IMR-90 (cell line): ENCODE measurements at regions not wholly inside any gene's neighbourhood (a gene's known extent, or its start where the extent isn't known, plus 50 kb on each side); places are given as distances from the start of the nearest gene placed in this dataset.

ENCODE experiments used
- ATAC-seq: fragments of 200-7000 bp; cut with Tn5 transposase; 2 replicates; pipeline ENCODE4 v1.9.1; 2020; ENCODE audit warnings: low read depth, mild to moderate bottlenecking, moderate library complexity
- BruUV-seq: library from RNA; stranded (reverse); fragments of 400-500 nt; replicated peaks from 2 replicates; lab custom pipeline; 2021; lab: Mats Ljungman, UMichigan
- CTCF ChIA-PET: fragments of 300-600 bp; formaldehyde crosslinking; extraction: SDS; loops from one replicate; lab custom pipeline; 2021; ENCODE audit warnings: antibody characterized with exemption; lab: Yijun Ruan, JAX
- POLR2A ChIA-PET: fragments of 300-600 bp; sonication (Branson Sonifier 250); formaldehyde crosslinking; loops from one replicate; lab custom pipeline; 2022; ENCODE audit warnings: antibody characterized with exemption; ENCODE audit not compliant: unreplicated experiment; lab: Charles Lee
- DNase-seq: peaks from one replicate; pipeline ENCODE4 v3.0.0; 2013
- H2AFZ ChIP-seq: replicated peaks from 2 replicates; pipeline ENCODE3; 2013; ENCODE audit warnings: low read length, mild to moderate bottlenecking; ENCODE audit not compliant: poor library complexity
- H2AK5ac ChIP-seq: 2 replicates; pipeline ENCODE4 v1.6.1; 2013; ENCODE audit warnings: low read depth, low read length, inconsistent platforms
- H2AK9ac ChIP-seq: replicated peaks from 2 replicates; pipeline ENCODE3; 2013; ENCODE audit warnings: mild to moderate bottlenecking, low read depth, low read length, moderate library complexity; ENCODE audit not compliant: poor library complexity
- H2BK120ac ChIP-seq: 2 replicates; pipeline ENCODE4 v1.6.1; 2013; ENCODE audit warnings: low read depth, low read length, inconsistent platforms
- H2BK15ac ChIP-seq: 3 replicates; pipeline ENCODE4 v1.6.1; 2013; ENCODE audit warnings: low read depth, low read length, inconsistent platforms
- H2BK20ac ChIP-seq: 2 replicates; pipeline ENCODE4 v1.6.1; 2013; ENCODE audit warnings: low read depth, mild to moderate bottlenecking, inconsistent platforms, low read length, moderate library complexity
- H2BK5ac ChIP-seq: 2 replicates; pipeline ENCODE4 v1.6.1; 2013; ENCODE audit warnings: mild to moderate bottlenecking, low read depth, low read length, inconsistent platforms; ENCODE audit not compliant: poor library complexity, severe bottlenecking
- H3K14ac ChIP-seq: replicated peaks from 2 replicates; pipeline ENCODE4 v1.6.1; 2013; ENCODE audit warnings: low read depth, low read length, inconsistent platforms
- H3K18ac ChIP-seq: 2 replicates; pipeline ENCODE4 v1.6.1; 2013; ENCODE audit warnings: low read depth, low read length, control low read depth
- H3K23ac ChIP-seq: 2 replicates; pipeline ENCODE4 v1.6.1; 2013; ENCODE audit warnings: low read depth, low read length, inconsistent platforms
- H3K27ac ChIP-seq: 2 replicates; pipeline ENCODE4 v1.5.1; 2013; ENCODE audit warnings: mild to moderate bottlenecking, control low read depth, low read length; ENCODE audit not compliant: insufficient read depth
- H3K27me3 ChIP-seq: 2 replicates; pipeline ENCODE4 v1.6.1; 2013; ENCODE audit warnings: low read length; ENCODE audit not compliant: control insufficient read depth, insufficient read depth
- H3K36me3 ChIP-seq: 2 replicates; pipeline ENCODE4 v1.6.1; 2013; ENCODE audit warnings: low read length, mixed read lengths; ENCODE audit not compliant: control insufficient read depth, insufficient read depth
- H3K4ac ChIP-seq: 2 replicates; pipeline ENCODE4 v1.6.1; 2013; ENCODE audit warnings: low read depth, low read length, inconsistent platforms
- H3K4me1 ChIP-seq: 2 replicates; pipeline ENCODE4 v1.6.1; 2013; ENCODE audit warnings: low read length, mixed read lengths; ENCODE audit not compliant: control insufficient read depth, insufficient read depth
- H3K4me2 ChIP-seq: 2 replicates; pipeline ENCODE4 v1.6.1; 2013; ENCODE audit warnings: low read depth, mild to moderate bottlenecking, control low read depth, low read length, moderate library complexity
- H3K4me3 ChIP-seq: 2 replicates; pipeline ENCODE4 v1.5.1; 2013; ENCODE audit warnings: low read depth, mild to moderate bottlenecking, control low read depth, low read length, moderate library complexity; ENCODE audit not compliant: insufficient read depth
- H3K56ac ChIP-seq: 2 replicates; pipeline ENCODE4 v1.6.1; 2013; ENCODE audit warnings: low read length, inconsistent platforms; ENCODE audit not compliant: insufficient read depth; ENCODE audit errors: extremely low read depth
- H3K79me1 ChIP-seq, 2 experiments: 2 replicates each; pipeline ENCODE4 v1.6.1; 2013; ENCODE audit warnings: low read length in 2 of 2, inconsistent platforms in 1 of 2, low read depth in 1 of 2
- H3K9ac ChIP-seq: 2 replicates; pipeline ENCODE4 v1.6.1; 2013; ENCODE audit warnings: low read depth, low read length, control low read depth
- H3K9me1 ChIP-seq: 2 replicates; pipeline ENCODE4 v1.6.1; 2013; ENCODE audit warnings: low read length, inconsistent platforms; ENCODE audit not compliant: insufficient read depth
- H3K9me3 ChIP-seq: 2 replicates; pipeline ENCODE4 v1.6.1; 2013; ENCODE audit warnings: low read length; ENCODE audit not compliant: control insufficient read depth, insufficient read depth
- H4K20me1 ChIP-seq: 2 replicates; pipeline ENCODE4 v1.6.1; 2013; ENCODE audit warnings: low read length, inconsistent platforms; ENCODE audit not compliant: insufficient read depth
- H4K5ac ChIP-seq: 2 replicates; pipeline ENCODE4 v1.6.1; 2013; ENCODE audit warnings: mild to moderate bottlenecking, low read depth, low read length, control low read depth
- H4K8ac ChIP-seq, 2 experiments: 2 replicates each; pipeline ENCODE4 v1.6.1; 2013; ENCODE audit warnings: low read depth in 2 of 2, low read length in 2 of 2, control low read depth in 1 of 2, inconsistent platforms in 1 of 2
- H4K91ac ChIP-seq: 2 replicates; pipeline ENCODE4 v1.6.1; 2013; ENCODE audit warnings: low read depth, low read length, inconsistent platforms; ENCODE audit not compliant: insufficient read depth
- BHLHE40 ChIP-seq: fragments of 150-350 bp; IDR thresholded peaks from 2 replicates; pipeline ENCODE4 v1.6.1; 2016; ENCODE audit warnings: mild to moderate bottlenecking, low read depth, low read length
- CEBPB ChIP-seq: IDR thresholded peaks from 2 replicates; pipeline ENCODE4 v1.6.1; 2012; ENCODE audit warnings: low read depth, low read length, improper control_type of control experiment
- CHD1 ChIP-seq: IDR thresholded peaks from 2 replicates; pipeline ENCODE4 v1.6.1; 2012; ENCODE audit warnings: low read depth, low read length, improper control_type of control experiment
- ELK1 ChIP-seq: fragments of 150-350 bp; IDR thresholded peaks from 2 replicates; pipeline ENCODE4 v1.6.1; 2016; ENCODE audit warnings: low read depth, mild to moderate bottlenecking, low read length, moderate library complexity, borderline replicate concordance
- FOS ChIP-seq: fragments of 150-350 bp; IDR thresholded peaks from 2 replicates; pipeline ENCODE4 v1.6.1; 2016; ENCODE audit warnings: low read depth, low read length
- MAFK ChIP-seq: IDR thresholded peaks from 2 replicates; pipeline ENCODE4 v1.6.1; 2012; ENCODE audit warnings: low read depth, low read length, improper control_type of control experiment
- MAZ ChIP-seq: IDR thresholded peaks from 2 replicates; pipeline ENCODE4 v1.6.1; 2012; ENCODE audit warnings: low read depth, mild to moderate bottlenecking, low read length, improper control_type of control experiment, moderate library complexity, borderline replicate concordance
- MXI1 ChIP-seq: IDR thresholded peaks from 2 replicates; pipeline ENCODE4 v1.6.1; 2012; ENCODE audit warnings: low read depth, mild to moderate bottlenecking, low read length, moderate library complexity, borderline replicate concordance
- NFE2L2 ChIP-seq: fragments of 150-350 bp; IDR thresholded peaks from 2 replicates; pipeline ENCODE4 v1.6.1; 2016; ENCODE audit warnings: low read depth, mild to moderate bottlenecking, low read length
- POLR2A ChIP-seq: IDR thresholded peaks from 2 replicates; pipeline ENCODE4 v1.6.1; 2012; ENCODE audit warnings: mild to moderate bottlenecking, low read depth, low read length
- RAD21 ChIP-seq: IDR thresholded peaks from 2 replicates; pipeline ENCODE4 v1.6.1; 2012; ENCODE audit warnings: low read length, improper control_type of control experiment
- RCOR1 ChIP-seq: IDR thresholded peaks from 2 replicates; pipeline ENCODE4 v1.6.1; 2012; ENCODE audit warnings: mild to moderate bottlenecking, low read length, improper control_type of control experiment; ENCODE audit not compliant: insufficient replicate concordance
- RFX5 ChIP-seq: IDR thresholded peaks from 2 replicates; pipeline ENCODE4 v1.8.0; 2012; ENCODE audit warnings: low read depth, mild to moderate bottlenecking, low read length, moderate library complexity
- SMC3 ChIP-seq: fragments of 150-350 bp; IDR thresholded peaks from 2 replicates; pipeline ENCODE4 v1.6.1; 2016; ENCODE audit warnings: low read depth, mild to moderate bottlenecking, antibody characterized with exemption, low read length, moderate library complexity
- WGBS, 2 experiments: methylation state at CpG; one replicate each; pipeline versions ENCODE4 v1.1.5 to v1.1.7; 2013; ENCODE audit warnings: missing lambda C conversion rate in 2 of 2; ENCODE audit not compliant: insufficient read length in 1 of 2; ENCODE audit errors: extremely low coverage in 2 of 2; 5-methylcytosine and 5-hydroxymethylcytosine counted together
- dilution Hi-C: fragments of 300-500 bp; cut with HindIII; formaldehyde crosslinking; loops from one replicate; pipeline ENCODE4 v1.14.3; 2018; ENCODE audit warnings: low sequenced_read_pairs; ENCODE audit not compliant: unreplicated experiment
- in situ Hi-C: fragments of 300-500 bp; cut with MboI; formaldehyde crosslinking; loops from 3 replicates; pipeline ENCODE4 v1.14.3; 2019; ENCODE audit warnings: low sequenced_read_pairs, inconsistent platforms, mixed read lengths
- intact Hi-C: fragments of 100-400 bp; cut with micrococcal nuclease; formaldehyde crosslinking; loops from 2 replicates; pipeline ENCODE4 v1.10.0; 2022
- TF ChIP-seq, protein P1 (sequence below): fragments of 150-350 bp; IDR thresholded peaks from 2 replicates; pipeline ENCODE4 v1.6.1; 2017; ENCODE audit warnings: mild to moderate bottlenecking, antibody characterized with exemption, low read length, low read depth
- TF ChIP-seq, protein P2 (sequence below): conservative IDR thresholded peaks from 2 replicates; pipeline ENCODE4 v1.5.1; 2012; ENCODE audit warnings: mild to moderate bottlenecking, low read depth, low read length, improper control_type of control experiment

GRCh38 chr6:88547768-88548167 is 381.6 kb upstream of the CNR1 start:
- Histone ChIP-seq H2BK20ac (no peak overlapping the region), H4K8ac (no peak overlapping the region), H3K9me3 (no peaks in the 10 kb centered on the region), H3K4ac (no peak overlapping the region), H3K4me2 (no peak overlapping the region), H3K9me1 (no peaks in the 10 kb centered on the region), H2BK120ac (no peak overlapping the region), H2BK5ac (no peak overlapping the region), H4K20me1 (no peaks in the 10 kb centered on the region), H2AK9ac (no peak overlapping the region), H2BK15ac (no peak overlapping the region), H2AK5ac (no peak overlapping the region), H3K36me3 (no peaks in the 10 kb centered on the region), H4K5ac (no peak overlapping the region), H3K18ac (no peak overlapping the region), H3K14ac (no peak overlapping the region), H3K79me1 (no peaks in the 10 kb centered on the region), H3K27me3 (no peaks in the 10 kb centered on the region), H4K91ac (no peak overlapping the region), H3K9ac (no peak overlapping the region), H3K23ac (no peak overlapping the region), H2AFZ (no peak overlapping the region), H3K27ac (no peak overlapping the region), H3K56ac (no peak overlapping the region), H3K4me1 (no peaks in the 10 kb centered on the region), H3K4me3 (no peak overlapping the region)
- in situ Hi-C loops = no loop called here
- intact Hi-C loops = no loop called here
- TF ChIP-seq SMC3 (no peak), CEBPB (no peak), MXI1 (no peak), ELK1 (no peak), MAFK (no peak), FOS (no peak), RAD21 (no peak), POLR2A (no peak), NFE2L2 (no peak), MAZ (no peak), RFX5 (no peak), RCOR1 (no peak), CHD1 (no peak), BHLHE40 (no peak)
- TF ChIP-seq, protein P1, sequence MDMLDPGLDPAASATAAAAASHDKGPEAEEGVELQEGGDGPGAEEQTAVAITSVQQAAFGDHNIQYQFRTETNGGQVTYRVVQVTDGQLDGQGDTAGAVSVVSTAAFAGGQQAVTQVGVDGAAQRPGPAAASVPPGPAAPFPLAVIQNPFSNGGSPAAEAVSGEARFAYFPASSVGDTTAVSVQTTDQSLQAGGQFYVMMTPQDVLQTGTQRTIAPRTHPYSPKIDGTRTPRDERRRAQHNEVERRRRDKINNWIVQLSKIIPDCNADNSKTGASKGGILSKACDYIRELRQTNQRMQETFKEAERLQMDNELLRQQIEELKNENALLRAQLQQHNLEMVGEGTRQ = no peak
- TF ChIP-seq, protein P2, sequence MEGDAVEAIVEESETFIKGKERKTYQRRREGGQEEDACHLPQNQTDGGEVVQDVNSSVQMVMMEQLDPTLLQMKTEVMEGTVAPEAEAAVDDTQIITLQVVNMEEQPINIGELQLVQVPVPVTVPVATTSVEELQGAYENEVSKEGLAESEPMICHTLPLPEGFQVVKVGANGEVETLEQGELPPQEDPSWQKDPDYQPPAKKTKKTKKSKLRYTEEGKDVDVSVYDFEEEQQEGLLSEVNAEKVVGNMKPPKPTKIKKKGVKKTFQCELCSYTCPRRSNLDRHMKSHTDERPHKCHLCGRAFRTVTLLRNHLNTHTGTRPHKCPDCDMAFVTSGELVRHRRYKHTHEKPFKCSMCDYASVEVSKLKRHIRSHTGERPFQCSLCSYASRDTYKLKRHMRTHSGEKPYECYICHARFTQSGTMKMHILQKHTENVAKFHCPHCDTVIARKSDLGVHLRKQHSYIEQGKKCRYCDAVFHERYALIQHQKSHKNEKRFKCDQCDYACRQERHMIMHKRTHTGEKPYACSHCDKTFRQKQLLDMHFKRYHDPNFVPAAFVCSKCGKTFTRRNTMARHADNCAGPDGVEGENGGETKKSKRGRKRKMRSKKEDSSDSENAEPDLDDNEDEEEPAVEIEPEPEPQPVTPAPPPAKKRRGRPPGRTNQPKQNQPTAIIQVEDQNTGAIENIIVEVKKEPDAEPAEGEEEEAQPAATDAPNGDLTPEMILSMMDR = no peak
- no CpG with 5 or more reads among the region's 6 CpGs for WGBS, 2 experiments
- BruUV-seq = no TSS peak
- no peak for DNase-seq
- ChIA-PET CTCF (no interaction called here), POLR2A (no interaction called here)
- dilution Hi-C loops = no loop called here
- no peak for ATAC-seq
